Uterus (tissue), 3 donors: ENCODE measurements at regions not wholly inside any gene's neighbourhood (a gene's known extent, or its start where the extent isn't known, plus 50 kb on each side); places are given as distances from the start of the nearest gene placed in this dataset.

ENCODE experiments used
- DNase-seq, 2 donors: peaks; one replicate each; pipeline ENCODE4 v3.0.0-alpha.2; 2019 to 2020
- H3K27ac ChIP-seq, 2 donors: fragments of 200-600 bp; sonication (generic); 1 replicate in 1 of 2; 2 replicates in 1 of 2; pipeline ENCODE4 v1.5.1; 2016 to 2018
- H3K27me3 ChIP-seq, 2 donors: fragments of 200-600 bp; sonication (generic); one replicate each; pipeline ENCODE4 v1.5.1; 2018 to 2019; ENCODE audit warnings: control low read depth in 1 of 2
- H3K36me3 ChIP-seq, 2 donors: fragments of 200-600 bp; sonication (generic); one replicate each; pipeline ENCODE4 v1.5.1; 2019; ENCODE audit warnings: control low read depth in 1 of 2
- H3K4me1 ChIP-seq, 2 donors: fragments of 200-600 bp; sonication (generic); one replicate each; pipeline ENCODE4 v1.5.1; 2018 to 2019; ENCODE audit warnings: control low read depth in 1 of 2
- H3K4me3 ChIP-seq, 2 donors: fragments of 200-600 bp; sonication (generic); 1 replicate in 1 of 2; 2 replicates in 1 of 2; pipeline ENCODE4 v1.5.1; 2018 to 2019; ENCODE audit warnings: mild to moderate bottlenecking in 1 of 2
- H3K9me3 ChIP-seq, 2 donors: fragments of 200-600 bp; sonication (generic); one replicate each; pipeline ENCODE4 v1.5.1; 2019; ENCODE audit warnings: control low read depth in 1 of 2
- CTCF ChIP-seq, 4 experiments: fragments of 200-600 bp in 2 of 4; fragments of 450-650 bp in 2 of 4; sonication (generic) in 2 of 4; IDR thresholded peaks; one replicate each; pipeline ENCODE4 v1.5.1; 2016 to 2019; ENCODE audit warnings: antibody characterized with exemption in 4 of 4, mild to moderate bottlenecking in 2 of 4, moderate library complexity in 1 of 4
- POLR2A ChIP-seq, 2 donors: fragments of 450-650 bp; IDR thresholded peaks; one replicate each; pipeline ENCODE4 v1.6.1; 2016; ENCODE audit warnings: antibody characterized with exemption in 2 of 2, mild to moderate bottlenecking in 1 of 2, moderate library complexity in 1 of 2
- intact Hi-C: fragments of 100-400 bp; cut with DNase I; formaldehyde crosslinking; loops from one replicate; pipeline ENCODE4 v1.15.1; 2023; ENCODE audit warnings: low total_unique reads
- donor health status: DM: yes; HTN: yes; CAD: no.

DNA sequence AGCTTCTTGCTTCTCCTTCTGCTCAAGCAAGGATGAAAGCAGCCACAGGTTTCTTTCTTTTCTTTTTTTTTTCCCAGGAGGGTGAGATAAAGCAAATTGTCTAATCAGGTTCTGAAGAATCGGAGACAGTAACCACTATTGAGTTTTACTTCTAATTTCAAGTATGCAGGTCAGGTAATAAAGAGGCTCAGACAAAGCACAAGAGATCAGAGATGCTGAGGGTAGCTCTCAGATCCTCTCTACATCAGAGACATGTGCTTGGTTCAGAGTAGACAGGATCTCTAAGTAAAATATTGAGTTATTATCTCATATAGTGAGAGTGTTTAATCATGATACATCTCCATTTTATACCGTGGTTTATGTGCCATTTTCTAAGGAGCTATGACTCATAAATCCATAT, 168.5 kb downstream of the NFKBIZ start:
- TF ChIP-seq POLR2A (IDR thresholded peaks at IDR 0.05) = no peak
- TF ChIP-seq CTCF (IDR thresholded peaks at IDR 0.05) = no peak
- H3K4me3 ChIP-seq = no peak overlapping the region
- no peak for DNase-seq
- H3K27ac ChIP-seq = no peak overlapping the region
- no peaks in the 10 kb centered on the region for H3K36me3 ChIP-seq
- H3K27me3 ChIP-seq = no peaks in the 10 kb centered on the region
- no peaks in the 10 kb centered on the region for H3K4me1 ChIP-seq
- intact Hi-C loops = no loop called here
- no peaks in the 10 kb centered on the region for H3K9me3 ChIP-seq

DNA sequence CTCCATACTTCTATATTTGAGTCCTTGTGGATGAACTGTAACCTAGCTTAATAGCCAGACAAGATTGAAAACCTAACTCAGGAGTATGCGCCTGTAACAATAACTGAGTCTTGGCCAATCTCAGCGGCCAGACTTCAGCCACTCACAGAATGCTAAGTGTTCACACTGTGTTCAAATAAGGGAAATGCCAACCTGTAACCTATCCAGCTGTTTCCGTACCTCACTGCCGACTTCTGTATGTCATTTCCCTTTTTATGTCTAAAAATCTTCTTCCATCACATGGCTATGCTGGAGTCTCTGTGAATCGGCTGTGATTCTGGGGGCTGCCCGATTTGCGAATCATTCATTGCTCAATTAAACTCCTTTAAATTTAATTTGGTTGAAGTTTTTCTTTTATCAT, 169.2 kb downstream of the NFKBIZ start:
- intact Hi-C loops = no loop called here
- no peak for TF ChIP-seq CTCF (IDR thresholded peaks at IDR 0.05)
- TF ChIP-seq POLR2A (IDR thresholded peaks at IDR 0.05) = no peak
- no peaks in the 10 kb centered on the region for H3K9me3 ChIP-seq
- H3K4me3 ChIP-seq = no peak overlapping the region
- no peaks in the 10 kb centered on the region for H3K36me3 ChIP-seq
- H3K27me3 ChIP-seq = no peaks in the 10 kb centered on the region
- no peaks in the 10 kb centered on the region for H3K4me1 ChIP-seq
- H3K27ac ChIP-seq = no peak overlapping the region
- no peak for DNase-seq

GRCh38 chr3:102020735-102021134, 171.4 kb downstream of the NFKBIZ start:
- H3K36me3 ChIP-seq = no peaks in the 10 kb centered on the region
- H3K4me3 ChIP-seq = no peak overlapping the region
- H3K27me3 ChIP-seq = no peaks in the 10 kb centered on the region
- intact Hi-C loops = no loop called here
- no peak overlapping the region for H3K27ac ChIP-seq
- TF ChIP-seq CTCF (IDR thresholded peaks at IDR 0.05) (no peak), POLR2A (IDR thresholded peaks at IDR 0.05) (no peak)
- no peak for DNase-seq
- no peaks in the 10 kb centered on the region for H3K4me1 ChIP-seq
- no peaks in the 10 kb centered on the region for H3K9me3 ChIP-seq

DNA sequence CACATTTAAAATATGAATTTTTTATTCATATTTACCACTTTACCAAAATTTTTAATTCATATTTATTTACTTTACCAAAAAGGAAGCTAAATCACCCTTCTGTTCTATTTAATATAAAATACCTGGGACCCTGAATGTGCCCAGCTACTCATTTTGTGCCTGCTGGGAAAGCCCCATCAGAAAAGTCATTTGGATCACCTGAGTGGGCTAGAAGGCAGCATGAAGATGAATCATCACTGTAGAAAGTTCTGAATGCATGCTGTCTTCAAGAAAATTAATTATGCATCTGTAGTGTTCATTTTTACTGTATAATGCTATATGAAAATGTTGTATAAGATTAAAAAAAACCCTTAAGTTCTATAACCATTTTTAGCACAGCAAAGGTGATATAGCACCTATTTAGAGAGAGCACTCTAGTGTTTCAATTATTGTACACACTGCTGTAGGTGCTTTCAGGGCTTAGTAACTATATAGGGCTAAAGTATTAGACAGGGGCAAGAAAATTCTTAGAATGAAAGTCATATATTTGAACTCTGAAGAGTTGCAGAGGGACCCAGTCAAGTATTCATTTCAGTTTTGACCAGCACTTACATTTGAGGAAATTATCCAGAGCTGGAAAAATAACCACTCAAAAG, 175.1 kb downstream of the NFKBIZ start:
- H3K4me3 ChIP-seq = no peak overlapping the region
- no peaks in the 10 kb centered on the region for H3K36me3 ChIP-seq
- intact Hi-C loops = no loop called here
- H3K9me3 ChIP-seq = no peaks in the 10 kb centered on the region
- no peak for TF ChIP-seq POLR2A (IDR thresholded peaks at IDR 0.05)
- H3K4me1 ChIP-seq = no peaks in the 10 kb centered on the region
- no peak overlapping the region for H3K27ac ChIP-seq
- no peak for DNase-seq
- no peaks in the 10 kb centered on the region for H3K27me3 ChIP-seq

GRCh38 chr3:102025606-102026270, 176.4 kb downstream of the NFKBIZ start:
- Histone ChIP-seq H3K27ac (no peak overlapping the region), H3K4me3 (no peak overlapping the region), H3K36me3 (no peaks in the 10 kb centered on the region), H3K9me3 (no peaks in the 10 kb centered on the region), H3K4me1 (no peaks in the 10 kb centered on the region), H3K27me3 (no peaks in the 10 kb centered on the region)
- no peak for DNase-seq
- no peak for TF ChIP-seq POLR2A (IDR thresholded peaks at IDR 0.05)
- TF ChIP-seq CTCF (IDR thresholded peaks at IDR 0.05) = no peak
- intact Hi-C loops = no loop called here
